ENCODE measurements at regions not wholly inside any gene's neighbourhood (a gene's known extent, or its start where the extent isn't known, plus 50 kb on each side); places are given as distances from the start of the nearest gene placed in this dataset.

GRCh38 chr2:228367356-228367755 lies 185.9 kb upstream of the SPHKAP start:
- no peak overlapping the region for H3K4me3 ChIP-seq (replicated peaks in 1 of 3; ENCODE audit: insufficient read depth in 1 of 3, low read depth in 2 of 3, low read length in 3 of 3)
- WGBS (ENCODE audit: low lambda C conversion rate): 46% methylated on average over 2 of the region's 2 CpGs
- H3K4me1 ChIP-seq (ENCODE audit: insufficient read depth, low read length): no peaks in the 10 kb centered on the region
- no peak for ATAC-seq
- no peaks in the 10 kb centered on the region for H3K27me3 ChIP-seq (ENCODE audit: control insufficient read depth in 1 of 2, insufficient read depth in 2 of 2, low read length in 2 of 2)
- no peaks in the 10 kb centered on the region for H4K20me1 ChIP-seq (ENCODE audit: insufficient read depth, low read length)
- BruUV-seq (replicated peaks): no TSS peak
- no peak overlapping the region for H2AFZ ChIP-seq (ENCODE audit: low read length)
- no peaks in the 10 kb centered on the region for H3K36me3 ChIP-seq (replicated peaks in 1 of 2; ENCODE audit: control insufficient read depth in 1 of 2, insufficient read depth in 2 of 2, low read length in 2 of 2)
- H3K9ac ChIP-seq (ENCODE audit: insufficient read depth, low read depth, low read length): no peak overlapping the region
- POLR2A ChIA-PET: no interaction called here
- in situ Hi-C loops (cut with HindIII; ENCODE audit: extremely low pct_ligation_motif_present, low pct_unique_long_range_greater_than_20kb): no loop called here
- H3K4me2 ChIP-seq (ENCODE audit: low read depth, low read length): no peak overlapping the region
- no peaks in the 10 kb centered on the region for H3K79me2 ChIP-seq (ENCODE audit: insufficient read depth, low read length)
- peaks cover 69% of the 10 kb centered on the region for H3K9me3 ChIP-seq (ENCODE audit: low read length)
- CTCF ChIA-PET (ENCODE audit: low intra/inter-chr PET ratio, low total read pairs): no interaction called here
- no peak for FAIRE-seq
- no peak for DNase-seq (ENCODE audit: low spot score)
- TF ChIP-seq ZNF143 (CRISPR knock-in tag; IDR thresholded peaks at IDR 0.05) (no peak), ETV5 (CRISPR knock-in tag; IDR thresholded peaks at IDR 0.05; ENCODE audit: borderline replicate concordance) (no peak), NR3C1 (CRISPR knock-in tag; IDR thresholded peaks at IDR 0.05) (no peak), WIZ (CRISPR knock-in tag; IDR thresholded peaks at IDR 0.05) (no peak), CC2D1A (CRISPR knock-in tag; IDR thresholded peaks at IDR 0.05) (no peak), PATZ1 (CRISPR knock-in tag; IDR thresholded peaks at IDR 0.05) (no peak), ZNF121 (CRISPR knock-in tag; IDR thresholded peaks at IDR 0.05) (no peak), ZNF484 (CRISPR knock-in tag; IDR thresholded peaks at IDR 0.05; ENCODE audit: borderline replicate concordance, low read depth) (no peak)
- H3K27ac ChIP-seq (ENCODE audit: extremely low read length, insufficient read depth, low read length): no peak overlapping the region
- intact Hi-C loops (cut with micrococcal nuclease; ENCODE audit: unreplicated experiment): no loop called here

GRCh38 chr2:228359473-228359872 lies 178.0 kb upstream of the SPHKAP start:
- intact Hi-C loops (cut with micrococcal nuclease; ENCODE audit: unreplicated experiment) (no loop called here), in situ Hi-C loops (cut with HindIII; ENCODE audit: extremely low pct_ligation_motif_present, low pct_unique_long_range_greater_than_20kb) (no loop called here)
- H3K27me3 ChIP-seq (ENCODE audit: control insufficient read depth in 1 of 2, insufficient read depth in 2 of 2, low read length in 2 of 2): no peaks in the 10 kb centered on the region
- no peak overlapping the region for H3K27ac ChIP-seq (ENCODE audit: extremely low read length, insufficient read depth, low read length)
- no peaks in the 10 kb centered on the region for H4K20me1 ChIP-seq (ENCODE audit: insufficient read depth, low read length)
- no TSS peak for BruUV-seq (replicated peaks)
- CTCF ChIA-PET (ENCODE audit: low intra/inter-chr PET ratio, low total read pairs): no interaction called here
- no peak overlapping the region for H3K4me2 ChIP-seq (ENCODE audit: low read depth, low read length)
- DNase-seq (ENCODE audit: low spot score): no peak
- 2% methylated on average over 1 of the region's 1 CpG for whole genome bisulfite sequencing (ENCODE audit: low lambda C conversion rate)
- ATAC-seq: no peak
- H3K4me3 ChIP-seq (replicated peaks in 1 of 3; ENCODE audit: insufficient read depth in 1 of 3, low read depth in 2 of 3, low read length in 3 of 3): no peak overlapping the region
- H3K9me3 ChIP-seq (ENCODE audit: low read length): peaks cover 43% of the 10 kb centered on the region
- no peak overlapping the region for H3K9ac ChIP-seq (ENCODE audit: insufficient read depth, low read depth, low read length)
- no peaks in the 10 kb centered on the region for H3K36me3 ChIP-seq (replicated peaks in 1 of 2; ENCODE audit: control insufficient read depth in 1 of 2, insufficient read depth in 2 of 2, low read length in 2 of 2)
- POLR2A ChIA-PET: no interaction called here
- H3K4me1 ChIP-seq (ENCODE audit: insufficient read depth, low read length): no peaks in the 10 kb centered on the region
- FAIRE-seq: no peak
- H2AFZ ChIP-seq (ENCODE audit: low read length): no peak overlapping the region
- H3K79me2 ChIP-seq (ENCODE audit: insufficient read depth, low read length): no peaks in the 10 kb centered on the region
- no peak for TF ChIP-seq ZSCAN21 (CRISPR knock-in tag; IDR thresholded peaks at IDR 0.05; ENCODE audit: borderline replicate concordance)
- no peak for TF ChIP-seq ADNP (CRISPR knock-in tag; IDR thresholded peaks at IDR 0.05)
- no peak for TF ChIP-seq ZFX (CRISPR knock-in tag; IDR thresholded peaks at IDR 0.05; ENCODE audit: low read depth)
- TF ChIP-seq DMAP1 (CRISPR knock-in tag; IDR thresholded peaks at IDR 0.05): no peak
- no peak for TF ChIP-seq STAT5B (CRISPR knock-in tag; IDR thresholded peaks at IDR 0.05)
- no peak for TF ChIP-seq NFKB2 (CRISPR knock-in tag; IDR thresholded peaks at IDR 0.05; ENCODE audit: borderline replicate concordance)
- TF ChIP-seq ZNF549 (CRISPR knock-in tag; IDR thresholded peaks at IDR 0.05): no peak
- TF ChIP-seq TIGD3 (CRISPR knock-in tag; IDR thresholded peaks at IDR 0.05; ENCODE audit: borderline replicate concordance): no peak
- TF ChIP-seq ZNF770 (CRISPR knock-in tag; IDR thresholded peaks at IDR 0.05): no peak

Data from HepG2 (cell line).